Activated CD4-positive, alpha-beta memory T cell treated with anti-CD3 and anti-CD28 coated beads, Interleukin-2, amount 10 ng/mL, durations not matched to agents 7 days and 5 days (primary cell): ENCODE measurements at regions not wholly inside any gene's neighbourhood (a gene's known extent, or its start where the extent isn't known, plus 50 kb on each side); places are given as distances from the start of the nearest gene placed in this dataset.

Source experiments
- CTCF ChIA-PET: fragments of 350-600 bp; sonication (Branson Sonifier 250); formaldehyde crosslinking; loops from one replicate; lab custom pipeline; 2021; ENCODE audit warnings: antibody characterized with exemption, inconsistent platforms; lab: Charles Lee
- POLR2A ChIA-PET: fragments of 350-600 bp; sonication (Branson Sonifier 250); formaldehyde crosslinking; loops from one replicate; lab custom pipeline; 2021; ENCODE audit warnings: antibody characterized with exemption; lab: Charles Lee
- DNase-seq: peaks from one replicate; pipeline ENCODE4 v3.0.0-alpha.2; 2020
- H3K27ac Mint-ChIP-seq: one replicate; pipeline ENCODE4 v1.8.0; 2021; ENCODE audit warnings: mild to moderate bottlenecking, mixed read lengths
- H3K27me3 Mint-ChIP-seq: one replicate; pipeline ENCODE4 v1.8.0; 2021; ENCODE audit warnings: mixed read lengths
- H3K36me3 Mint-ChIP-seq: one replicate; pipeline ENCODE4 v1.8.0; 2021; ENCODE audit warnings: low read depth, mixed read lengths
- H3K4me1 Mint-ChIP-seq: one replicate; pipeline ENCODE4 v1.8.0; 2021; ENCODE audit warnings: mixed read lengths
- H3K4me3 Mint-ChIP-seq: one replicate; pipeline ENCODE4 v1.8.0; 2021; ENCODE audit warnings: mild to moderate bottlenecking, mixed read lengths
- H3K9me3 Mint-ChIP-seq: one replicate; pipeline ENCODE4 v1.8.0; 2021; ENCODE audit warnings: mixed read lengths

- Mint-ChIP-seq H3K27me3 (no peaks in the 10 kb centered on the region), H3K27ac (no peak overlapping the region), H3K4me1 (no peaks in the 10 kb centered on the region), H3K36me3 (no peaks in the 10 kb centered on the region), H3K9me3 (peaks cover 4% of the 10 kb centered on the region), H3K4me3 (no peak overlapping the region)
- no peak for DNase-seq
- CTCF ChIA-PET, result no interaction called here
- POLR2A ChIA-PET, result no interaction called here
These were observed 764.8 kb downstream of the ADGRL2 start for GRCh38 chr1:82565546-82565945.

- Mint-ChIP-seq H3K9me3 (no peaks in the 10 kb centered on the region), H3K36me3 (no peaks in the 10 kb centered on the region), H3K27ac (no peak overlapping the region), H3K27me3 (no peaks in the 10 kb centered on the region), H3K4me3 (no peak overlapping the region), H3K4me1 (no peaks in the 10 kb centered on the region)
- DNase-seq, result no peak
- ChIA-PET POLR2A (no interaction called here), CTCF (no interaction called here)
These were observed 764.4 kb downstream of the ADGRL2 start for GRCh38 chr1:82565146-82565545.

- no peaks in the 10 kb centered on the region for H3K27me3 Mint-ChIP-seq
- ChIA-PET CTCF (no interaction called here), POLR2A (no interaction called here)
- H3K36me3 Mint-ChIP-seq, result no peaks in the 10 kb centered on the region
- no peak overlapping the region for H3K4me3 Mint-ChIP-seq
- DNase-seq, result no peak
- H3K4me1 Mint-ChIP-seq, result no peaks in the 10 kb centered on the region
- H3K27ac Mint-ChIP-seq, result no peak overlapping the region
- no peaks in the 10 kb centered on the region for H3K9me3 Mint-ChIP-seq
These were observed 763.6 kb downstream of the ADGRL2 start for GRCh38 chr1:82564333-82564732.

- ChIA-PET POLR2A (no interaction called here), CTCF (no interaction called here)
- peaks cover 2% of the 10 kb centered on the region for H3K9me3 Mint-ChIP-seq
- H3K27ac Mint-ChIP-seq, result no peak overlapping the region
- no peaks in the 10 kb centered on the region for H3K27me3 Mint-ChIP-seq
- DNase-seq, result no peak
- no peak overlapping the region for H3K4me3 Mint-ChIP-seq
- H3K36me3 Mint-ChIP-seq, result no peaks in the 10 kb centered on the region
- no peaks in the 10 kb centered on the region for H3K4me1 Mint-ChIP-seq
These were observed 761.7 kb downstream of the ADGRL2 start for GRCh38 chr1:82562448-82562847.

- no peak for DNase-seq
- no peaks in the 10 kb centered on the region for H3K4me1 Mint-ChIP-seq
- no peak overlapping the region for H3K27ac Mint-ChIP-seq
- ChIA-PET CTCF (interaction anchor here (0.6 kb wide), 1 partner anchor 9 kb away, joined by 3 read pairs; no protein-coding TSS in a partner anchor), POLR2A (no interaction called here)
- H3K36me3 Mint-ChIP-seq, result no peaks in the 10 kb centered on the region
- H3K27me3 Mint-ChIP-seq, result no peaks in the 10 kb centered on the region
- peaks cover 4% of the 10 kb centered on the region for H3K9me3 Mint-ChIP-seq
- H3K4me3 Mint-ChIP-seq, result no peak overlapping the region
These were observed 759.8 kb downstream of the ADGRL2 start for GRCh38 chr1:82560566-82560965.

GRCh38 chr1:82555501-82555900 is 754.8 kb downstream of the ADGRL2 start:
- POLR2A ChIA-PET, result no interaction called here
- Mint-ChIP-seq H3K4me1 (no peaks in the 10 kb centered on the region), H3K27me3 (no peaks in the 10 kb centered on the region), H3K4me3 (no peak overlapping the region), H3K36me3 (no peaks in the 10 kb centered on the region), H3K27ac (no peak overlapping the region), H3K9me3 (peaks cover 4% of the 10 kb centered on the region)
- CTCF ChIA-PET, result no interaction called here
- no peak for DNase-seq

- ChIA-PET POLR2A (no interaction called here), CTCF (no interaction called here)
- no peak for DNase-seq
- Mint-ChIP-seq H3K4me1 (no peaks in the 10 kb centered on the region), H3K4me3 (no peak overlapping the region), H3K27me3 (no peaks in the 10 kb centered on the region), H3K27ac (no peak overlapping the region), H3K36me3 (no peaks in the 10 kb centered on the region), H3K9me3 (peaks cover 3% of the 10 kb centered on the region)
These were observed 749.1 kb downstream of the ADGRL2 start for GRCh38 chr1:82549841-82550240.

GRCh38 chr1:82542766-82543165 is 742.0 kb downstream of the ADGRL2 start:
- DNase-seq, result no peak
- H3K4me1 Mint-ChIP-seq, result no peaks in the 10 kb centered on the region
- POLR2A ChIA-PET, result no interaction called here
- H3K9me3 Mint-ChIP-seq, result peaks cover 9% of the 10 kb centered on the region
- no peaks in the 10 kb centered on the region for H3K27me3 Mint-ChIP-seq
- no peak overlapping the region for H3K27ac Mint-ChIP-seq
- CTCF ChIA-PET, result no interaction called here
- no peak overlapping the region for H3K4me3 Mint-ChIP-seq
- no peaks in the 10 kb centered on the region for H3K36me3 Mint-ChIP-seq

- ChIA-PET CTCF (no interaction called here), POLR2A (no interaction called here)
- no peak for DNase-seq
- Mint-ChIP-seq H3K27ac (no peak overlapping the region), H3K9me3 (peaks cover 9% of the 10 kb centered on the region), H3K4me1 (no peaks in the 10 kb centered on the region), H3K36me3 (no peaks in the 10 kb centered on the region), H3K27me3 (no peaks in the 10 kb centered on the region), H3K4me3 (no peak overlapping the region)
These were observed 741.4 kb downstream of the ADGRL2 start for GRCh38 chr1:82542141-82542540.

- no peak for DNase-seq
- Mint-ChIP-seq H3K27ac (no peak overlapping the region), H3K4me3 (no peak overlapping the region), H3K9me3 (peaks cover 6% of the 10 kb centered on the region), H3K4me1 (no peaks in the 10 kb centered on the region), H3K27me3 (no peaks in the 10 kb centered on the region), H3K36me3 (no peaks in the 10 kb centered on the region)
- POLR2A ChIA-PET, result no interaction called here
- CTCF ChIA-PET, result no interaction called here
These were observed 739.3 kb downstream of the ADGRL2 start for GRCh38 chr1:82540006-82540405.

- no peak overlapping the region for H3K4me3 Mint-ChIP-seq
- ChIA-PET POLR2A (no interaction called here), CTCF (no interaction called here)
- DNase-seq, result no peak
- H3K4me1 Mint-ChIP-seq, result no peaks in the 10 kb centered on the region
- no peak overlapping the region for H3K27ac Mint-ChIP-seq
- H3K36me3 Mint-ChIP-seq, result no peaks in the 10 kb centered on the region
- H3K27me3 Mint-ChIP-seq, result no peaks in the 10 kb centered on the region
- H3K9me3 Mint-ChIP-seq, result peaks cover 6% of the 10 kb centered on the region
These were observed 738.1 kb downstream of the ADGRL2 start for GRCh38 chr1:82538876-82539275.

- ChIA-PET POLR2A (no interaction called here), CTCF (no interaction called here)
- H3K27ac Mint-ChIP-seq, result no peak overlapping the region
- H3K4me3 Mint-ChIP-seq, result no peak overlapping the region
- no peaks in the 10 kb centered on the region for H3K4me1 Mint-ChIP-seq
- H3K9me3 Mint-ChIP-seq, result peaks cover 5% of the 10 kb centered on the region
- DNase-seq, result no peak
- no peaks in the 10 kb centered on the region for H3K36me3 Mint-ChIP-seq
- no peaks in the 10 kb centered on the region for H3K27me3 Mint-ChIP-seq
These were observed 734.3 kb downstream of the ADGRL2 start for GRCh38 chr1:82534996-82535395.

- Mint-ChIP-seq H3K4me1 (no peaks in the 10 kb centered on the region), H3K36me3 (no peaks in the 10 kb centered on the region), H3K27me3 (no peaks in the 10 kb centered on the region), H3K27ac (no peak overlapping the region), H3K9me3 (peaks cover 3% of the 10 kb centered on the region), H3K4me3 (no peak overlapping the region)
- POLR2A ChIA-PET, result no interaction called here
- DNase-seq, result no peak
- CTCF ChIA-PET, result no interaction called here
These were observed 724.6 kb downstream of the ADGRL2 start for GRCh38 chr1:82525378-82525777.

- H3K4me3 Mint-ChIP-seq, result no peak overlapping the region
- ChIA-PET POLR2A (no interaction called here), CTCF (no interaction called here)
- H3K27me3 Mint-ChIP-seq, result no peaks in the 10 kb centered on the region
- no peaks in the 10 kb centered on the region for H3K9me3 Mint-ChIP-seq
- DNase-seq, result no peak
- no peaks in the 10 kb centered on the region for H3K4me1 Mint-ChIP-seq
- H3K27ac Mint-ChIP-seq, result no peak overlapping the region
- H3K36me3 Mint-ChIP-seq, result no peaks in the 10 kb centered on the region
These were observed 719.9 kb downstream of the ADGRL2 start for GRCh38 chr1:82520611-82521010.

- Mint-ChIP-seq H3K27ac (no peak overlapping the region), H3K36me3 (no peaks in the 10 kb centered on the region), H3K27me3 (no peaks in the 10 kb centered on the region), H3K4me1 (no peaks in the 10 kb centered on the region), H3K9me3 (no peaks in the 10 kb centered on the region), H3K4me3 (no peak overlapping the region)
- CTCF ChIA-PET, result no interaction called here
- DNase-seq, result no peak
- POLR2A ChIA-PET, result no interaction called here
These were observed 716.9 kb downstream of the ADGRL2 start for GRCh38 chr1:82517586-82517985.
